Ectodermal cell (in vitro differentiated cells): ENCODE measurements at regions not wholly inside any gene's neighbourhood (a gene's known extent, or its start where the extent isn't known, plus 50 kb on each side); places are given as distances from the start of the nearest gene placed in this dataset.

Source experiments
- H3K27ac ChIP-seq: 2 replicates; pipeline ENCODE4 v1.7.0; 2013; ENCODE audit warnings: mild to moderate bottlenecking, low read depth, low read length; ENCODE audit not compliant: insufficient read depth, poor library complexity, severe bottlenecking
- H3K27me3 ChIP-seq: 2 replicates; pipeline ENCODE4 v1.7.0; 2013; ENCODE audit warnings: mild to moderate bottlenecking, low read length; ENCODE audit not compliant: insufficient read depth, control insufficient read depth, poor library complexity, severe bottlenecking
- H3K36me3 ChIP-seq: one replicate; pipeline ENCODE4 v1.7.0; 2013; ENCODE audit warnings: low read length; ENCODE audit not compliant: control insufficient read depth, insufficient read depth
- H3K4me1 ChIP-seq: one replicate; pipeline ENCODE4 v1.7.0; 2013; ENCODE audit warnings: low read length; ENCODE audit not compliant: control insufficient read depth, insufficient read depth
- H3K4me3 ChIP-seq: 2 replicates; pipeline ENCODE4 v1.7.0; 2013; ENCODE audit warnings: low read depth, low read length, control low read depth; ENCODE audit not compliant: insufficient read depth
- H3K9me3 ChIP-seq: 2 replicates; pipeline ENCODE4 v1.7.0; 2013; ENCODE audit warnings: mild to moderate bottlenecking, low read length, moderate library complexity; ENCODE audit not compliant: control insufficient read depth
- WGBS, 2 experiments: methylation state at CpG; one replicate each; pipeline ENCODE4 v1.1.7; 2013; ENCODE audit warnings: missing lambda C conversion rate in 2 of 2; 5-methylcytosine and 5-hydroxymethylcytosine counted together

GRCh38 chr14:97361181-97361580 is 564.0 kb downstream of the VRK1 start:
- no peak overlapping the region for H3K27ac ChIP-seq
- no peaks in the 10 kb centered on the region for H3K27me3 ChIP-seq
- no peaks in the 10 kb centered on the region for H3K9me3 ChIP-seq
- H3K36me3 ChIP-seq = no peaks in the 10 kb centered on the region
- WGBS, 2 experiments = 94 to 96% methylated on average over 6 of the region's 6 CpGs
- H3K4me3 ChIP-seq = no peak overlapping the region
- no peaks in the 10 kb centered on the region for H3K4me1 ChIP-seq

- H3K36me3 ChIP-seq = no peaks in the 10 kb centered on the region
- H3K27me3 ChIP-seq = no peaks in the 10 kb centered on the region
- H3K27ac ChIP-seq = no peak overlapping the region
- WGBS, 2 experiments = 83 to 94% methylated on average over 2 of the region's 3 CpGs
- H3K4me3 ChIP-seq = no peak overlapping the region
- H3K4me1 ChIP-seq = no peaks in the 10 kb centered on the region
- no peaks in the 10 kb centered on the region for H3K9me3 ChIP-seq
Observed at GRCh38 chr14:97361958-97362357, 564.8 kb downstream of the VRK1 start.

DNA sequence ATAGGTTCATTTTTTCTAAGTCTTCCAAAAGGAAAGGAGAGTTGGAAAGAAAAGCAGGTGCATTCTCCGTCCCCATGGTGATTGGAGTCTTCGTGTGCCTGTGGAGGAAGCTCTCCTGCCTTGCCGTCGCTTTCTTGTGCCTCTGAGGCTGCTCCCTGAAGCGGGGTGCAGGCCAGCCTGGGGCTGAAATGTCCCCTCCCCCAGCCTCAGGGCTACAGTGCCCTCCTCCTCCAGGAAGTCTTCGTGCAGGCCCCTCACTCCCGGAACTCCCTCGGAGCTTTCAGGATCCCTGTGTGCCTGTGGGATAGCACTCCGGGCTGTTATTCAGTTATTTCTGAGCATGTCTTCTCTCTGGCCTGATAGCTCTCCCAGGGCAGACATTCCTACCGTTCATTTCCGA is 569.2 kb downstream of the VRK1 start:
- Histone ChIP-seq H3K27me3 (no peaks in the 10 kb centered on the region), H3K4me1 (no peaks in the 10 kb centered on the region), H3K9me3 (no peaks in the 10 kb centered on the region), H3K4me3 (no peak overlapping the region), H3K27ac (no peak overlapping the region), H3K36me3 (no peaks in the 10 kb centered on the region)
- WGBS, 2 experiments = 37 to 38% methylated on average over 11 of the region's 11 CpGs

DNA sequence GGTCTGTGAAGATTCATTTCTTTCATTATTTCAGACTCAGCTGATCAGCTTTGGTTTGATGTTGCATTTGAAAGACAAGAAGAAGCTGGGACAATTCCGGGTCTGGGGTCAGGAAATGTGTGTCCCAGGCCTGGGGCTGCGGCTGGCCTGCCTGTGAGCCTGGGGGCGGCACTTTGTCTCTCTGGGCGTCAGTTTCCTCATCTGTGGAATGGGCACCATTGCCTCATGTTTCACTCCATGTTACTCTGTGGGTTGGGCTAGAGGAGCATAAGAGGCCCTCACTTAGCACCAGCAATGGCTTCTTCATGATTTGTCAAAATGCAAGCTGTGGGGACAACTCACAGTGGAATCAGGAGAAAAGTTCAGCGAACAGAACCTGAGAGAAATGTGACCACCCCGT is 570.1 kb downstream of the VRK1 start:
- no peak overlapping the region for H3K27ac ChIP-seq
- H3K9me3 ChIP-seq = no peaks in the 10 kb centered on the region
- no peaks in the 10 kb centered on the region for H3K36me3 ChIP-seq
- no peak overlapping the region for H3K4me3 ChIP-seq
- H3K4me1 ChIP-seq = no peaks in the 10 kb centered on the region
- WGBS, 2 experiments = 72 to 76% methylated on average over 6 of the region's 6 CpGs
- no peaks in the 10 kb centered on the region for H3K27me3 ChIP-seq

- no peak overlapping the region for H3K4me3 ChIP-seq
- H3K36me3 ChIP-seq = no peaks in the 10 kb centered on the region
- no peaks in the 10 kb centered on the region for H3K4me1 ChIP-seq
- no peaks in the 10 kb centered on the region for H3K27me3 ChIP-seq
- no peak overlapping the region for H3K27ac ChIP-seq
- H3K9me3 ChIP-seq = no peaks in the 10 kb centered on the region
- 79 to 80% methylated on average over 7 of the region's 7 CpGs for WGBS, 2 experiments
Observed at GRCh38 chr14:97368049-97368448, 570.9 kb downstream of the VRK1 start.

DNA sequence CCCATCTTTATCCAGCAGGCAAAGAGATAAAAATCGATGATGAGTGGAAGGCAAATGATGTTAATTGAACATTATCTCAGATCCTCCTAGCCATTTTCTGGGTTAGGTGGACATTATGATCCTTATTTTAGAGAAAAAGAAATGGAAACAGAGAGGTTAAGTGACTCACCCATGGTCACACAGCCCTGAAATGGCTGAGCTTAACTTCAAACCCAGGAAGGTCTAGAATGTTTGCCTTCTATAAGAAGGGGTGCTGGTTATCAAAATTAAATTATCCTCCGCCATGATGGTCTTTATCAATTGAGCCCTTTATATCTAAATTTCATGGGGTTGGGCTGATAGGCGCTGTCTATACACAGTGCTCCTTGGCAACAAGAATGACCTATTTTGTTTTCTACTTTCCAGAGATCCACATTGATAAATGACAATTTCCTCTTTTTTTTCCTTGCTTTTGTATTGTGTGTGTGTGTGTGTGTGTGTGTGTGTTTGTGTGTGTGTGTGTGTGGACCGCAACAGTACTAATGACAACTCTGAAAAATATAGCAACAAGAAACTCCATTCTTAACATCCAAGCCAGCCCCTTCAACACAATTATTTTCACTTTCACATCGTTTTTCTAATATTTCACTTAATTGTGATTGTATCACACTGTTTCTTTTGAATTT is 571.9 kb downstream of the VRK1 start:
- H3K4me3 ChIP-seq = no peak overlapping the region
- H3K27me3 ChIP-seq = no peaks in the 10 kb centered on the region
- H3K4me1 ChIP-seq = no peaks in the 10 kb centered on the region
- H3K27ac ChIP-seq = no peak overlapping the region
- 93 to 97% methylated on average over 4 of the region's 5 CpGs for WGBS, 2 experiments
- no peaks in the 10 kb centered on the region for H3K9me3 ChIP-seq
- H3K36me3 ChIP-seq = no peaks in the 10 kb centered on the region

- Histone ChIP-seq H3K9me3 (no peaks in the 10 kb centered on the region), H3K4me3 (no peak overlapping the region), H3K4me1 (no peaks in the 10 kb centered on the region), H3K27ac (no peak overlapping the region), H3K36me3 (no peaks in the 10 kb centered on the region), H3K27me3 (no peaks in the 10 kb centered on the region)
- 70 to 75% methylated on average over 1 of the region's 2 CpGs for WGBS, 2 experiments
Observed at GRCh38 chr14:97369901-97370300, 572.7 kb downstream of the VRK1 start.

GRCh38 chr14:97376310-97376709 is 579.1 kb downstream of the VRK1 start:
- no peaks in the 10 kb centered on the region for H3K27me3 ChIP-seq
- WGBS, 2 experiments = 91 to 94% methylated on average over 3 of the region's 3 CpGs
- H3K9me3 ChIP-seq = no peaks in the 10 kb centered on the region
- peaks cover 10% of the 10 kb centered on the region for H3K4me1 ChIP-seq
- H3K4me3 ChIP-seq = no peak overlapping the region
- H3K27ac ChIP-seq = no peak overlapping the region
- H3K36me3 ChIP-seq = no peaks in the 10 kb centered on the region

- no peaks in the 10 kb centered on the region for H3K36me3 ChIP-seq
- H3K9me3 ChIP-seq = no peaks in the 10 kb centered on the region
- H3K4me3 ChIP-seq = no peak overlapping the region
- peaks cover 10% of the 10 kb centered on the region for H3K4me1 ChIP-seq
- H3K27ac ChIP-seq = no peak overlapping the region
- 95 to 97% methylated on average over 5 of the region's 5 CpGs for WGBS, 2 experiments
- H3K27me3 ChIP-seq = no peaks in the 10 kb centered on the region
Observed at GRCh38 chr14:97377550-97377949, 580.4 kb downstream of the VRK1 start.

- Histone ChIP-seq H3K36me3 (no peaks in the 10 kb centered on the region), H3K9me3 (no peaks in the 10 kb centered on the region), H3K27ac (no peak overlapping the region), H3K27me3 (no peaks in the 10 kb centered on the region), H3K4me3 (no peak overlapping the region), H3K4me1 (peaks cover 10% of the 10 kb centered on the region)
- WGBS, 2 experiments = 38 to 40% methylated on average over 7 of the region's 7 CpGs
Observed at GRCh38 chr14:97379091-97379531, 581.9 kb downstream of the VRK1 start.

DNA sequence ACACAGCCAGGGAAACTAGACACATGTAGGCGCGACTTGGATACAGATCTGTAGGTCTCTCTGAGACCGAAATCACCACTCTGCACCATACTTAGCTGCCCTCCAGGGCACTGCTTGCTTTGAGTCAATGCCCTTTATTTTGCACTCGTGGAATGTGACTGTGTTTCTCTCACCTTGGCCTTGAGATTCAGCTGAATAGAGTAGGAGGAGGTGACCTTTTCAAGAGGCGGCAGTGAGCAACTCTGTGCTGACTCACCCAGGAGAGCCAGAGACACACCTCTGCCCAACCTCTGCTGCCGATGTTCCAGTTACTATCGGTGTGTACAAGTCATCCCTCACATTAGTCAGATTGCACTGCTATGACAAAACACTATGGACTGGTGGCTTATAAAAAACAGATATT is 583.4 kb downstream of the VRK1 start:
- H3K4me1 ChIP-seq = peaks cover 10% of the 10 kb centered on the region
- no peaks in the 10 kb centered on the region for H3K36me3 ChIP-seq
- no peaks in the 10 kb centered on the region for H3K9me3 ChIP-seq
- no peaks in the 10 kb centered on the region for H3K27me3 ChIP-seq
- H3K27ac ChIP-seq = no peak overlapping the region
- H3K4me3 ChIP-seq = no peak overlapping the region
- WGBS, 2 experiments = 84 to 91% methylated on average over 7 of the region's 7 CpGs
